ELR (cell line): ENCODE measurements at regions not wholly inside any gene's neighbourhood (a gene's known extent, or its start where the extent isn't known, plus 50 kb on each side); places are given as distances from the start of the nearest gene placed in this dataset.

ENCODE experiments used
- DNase-seq: peaks from one replicate; pipeline ENCODE4 v3.0.0-alpha.2; 2015; ENCODE audit warnings: low read depth

DNA sequence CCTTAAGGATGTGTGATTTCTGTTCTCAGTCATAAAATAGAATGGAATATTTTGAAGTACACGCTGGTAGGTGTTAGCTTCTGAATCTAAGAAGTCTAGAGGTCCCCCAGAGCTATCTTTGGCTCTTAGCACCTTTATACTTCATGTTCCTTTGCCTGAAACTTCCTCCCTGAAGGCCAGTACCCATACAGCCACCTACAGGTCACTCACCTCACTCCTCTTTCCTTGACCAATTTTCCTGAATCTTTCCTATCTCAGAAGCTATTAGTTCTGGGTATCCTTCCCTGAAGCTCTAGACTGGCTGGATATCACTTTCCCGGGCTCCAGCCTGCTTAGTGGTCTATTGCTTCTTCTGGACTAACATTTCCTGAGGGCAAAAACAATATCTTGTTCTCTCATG is 93.4 kb upstream of the EDNRB start:
- no peak for DNase-seq

- DNase-seq: no peak
Measured at GRCh38 chr13:78004821-78005220, 86.2 kb upstream of the EDNRB start.

DNA sequence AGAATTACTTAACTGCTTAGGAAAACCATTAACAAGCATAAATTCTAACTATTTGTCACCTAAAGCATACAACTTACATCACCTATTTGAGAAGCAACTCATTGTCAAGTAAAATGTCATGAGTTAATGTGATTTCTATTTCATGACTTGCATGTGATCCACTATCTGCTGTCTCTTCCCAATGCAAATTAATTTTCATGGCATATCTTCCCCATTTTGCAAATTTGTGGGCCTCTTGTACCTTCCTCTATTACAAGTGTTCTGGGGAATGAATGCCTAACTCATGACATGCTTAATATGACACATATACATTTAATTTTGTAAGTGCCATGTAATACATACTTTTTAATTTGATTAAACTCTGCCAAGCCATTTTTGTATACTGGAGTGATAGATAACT is 81.1 kb upstream of the EDNRB start:
- DNase-seq: no peak

- DNase-seq: no peak
Measured at GRCh38 chr13:77994166-77994565, 75.5 kb upstream of the EDNRB start.

DNA sequence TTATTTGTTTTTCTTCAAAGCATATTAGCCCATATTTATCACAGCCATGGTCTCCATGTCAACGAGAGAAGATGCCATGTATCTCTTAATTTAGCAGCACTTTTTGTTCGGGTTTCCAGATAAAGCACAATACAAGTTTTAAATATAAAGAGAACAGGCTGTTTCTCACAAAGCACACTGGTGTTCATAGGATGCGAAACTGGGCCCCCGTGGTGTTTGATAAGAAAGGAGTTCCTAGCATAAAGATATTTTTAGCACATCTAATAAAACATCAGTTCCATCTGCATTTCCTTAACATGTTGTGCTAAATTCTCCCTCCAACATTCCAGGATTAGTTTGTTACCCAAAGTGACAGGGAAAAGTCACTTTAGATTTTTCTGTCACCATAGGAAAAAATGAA is 72.4 kb upstream of the EDNRB start:
- no peak for DNase-seq

DNA sequence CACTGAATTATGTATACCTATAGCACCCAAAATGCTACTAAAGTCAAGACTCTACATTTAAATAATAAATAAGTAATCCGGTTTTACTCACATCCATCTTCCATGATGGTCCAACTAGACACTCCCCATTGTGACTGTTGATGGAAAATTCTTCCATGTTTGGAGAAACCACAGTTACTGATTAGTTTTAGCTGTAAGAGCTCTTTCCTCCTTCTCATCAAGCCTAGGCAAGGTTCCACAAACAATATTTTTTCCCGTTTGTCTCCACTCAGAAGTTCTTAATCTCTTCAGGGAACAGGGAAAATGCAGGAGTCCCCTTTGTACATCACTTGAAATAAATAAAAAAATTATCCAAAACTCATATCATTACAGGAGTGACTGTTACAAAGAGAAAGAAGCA is 70.7 kb upstream of the EDNRB start:
- no peak for DNase-seq

DNA sequence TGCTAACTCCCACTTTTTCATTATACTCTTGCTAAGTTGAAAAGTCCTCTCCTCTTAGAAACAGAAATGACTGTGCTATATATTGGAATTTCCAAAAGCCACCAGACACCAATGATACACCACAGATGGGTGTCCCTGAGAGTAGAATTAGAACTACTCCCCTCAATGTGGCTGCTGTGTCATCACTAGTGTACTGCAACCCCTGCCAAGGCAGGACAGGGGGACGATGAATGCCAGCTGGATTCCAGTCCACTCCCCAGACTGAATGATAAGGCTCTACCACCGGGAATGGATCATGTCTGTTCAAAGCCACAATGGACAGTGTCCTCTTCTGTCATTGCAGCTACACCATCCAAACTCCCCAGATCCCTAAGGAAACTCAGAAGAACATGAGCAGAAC is 69.7 kb upstream of the EDNRB start:
- DNase-seq: no peak

GRCh38 chr13:77986713-77987112 is 68.1 kb upstream of the EDNRB start:
- no peak for DNase-seq

- no peak for DNase-seq
Measured at GRCh38 chr13:77985866-77986636, 67.4 kb upstream of the EDNRB start.

- peak; percentile 53 for DNase-seq
Measured at GRCh38 chr13:77981281-77981881, 62.8 kb upstream of the EDNRB start.

DNA sequence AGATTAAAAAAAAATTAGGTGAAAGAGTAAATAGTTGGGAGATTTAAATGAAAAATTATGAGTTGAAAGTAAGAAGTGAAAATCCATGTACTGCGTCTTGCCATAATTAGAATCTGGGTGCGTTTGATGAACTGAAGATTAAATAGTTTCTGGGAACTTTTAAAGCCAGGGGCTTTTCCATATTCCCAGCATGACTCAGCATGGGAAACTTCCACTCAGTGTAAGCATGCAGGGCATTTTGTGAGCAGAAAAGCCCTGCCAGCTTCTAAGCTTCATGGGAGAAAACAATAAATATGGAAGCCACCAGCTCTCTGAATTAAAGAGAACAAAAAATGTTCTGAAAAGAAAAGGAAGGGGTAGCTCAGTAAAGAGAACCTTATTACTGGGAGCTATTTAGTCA is 62.0 kb upstream of the EDNRB start:
- DNase-seq: peak; percentile 82

GRCh38 chr13:77979721-77980385 is 61.2 kb upstream of the EDNRB start:
- peak; percentile 4 for DNase-seq

DNA sequence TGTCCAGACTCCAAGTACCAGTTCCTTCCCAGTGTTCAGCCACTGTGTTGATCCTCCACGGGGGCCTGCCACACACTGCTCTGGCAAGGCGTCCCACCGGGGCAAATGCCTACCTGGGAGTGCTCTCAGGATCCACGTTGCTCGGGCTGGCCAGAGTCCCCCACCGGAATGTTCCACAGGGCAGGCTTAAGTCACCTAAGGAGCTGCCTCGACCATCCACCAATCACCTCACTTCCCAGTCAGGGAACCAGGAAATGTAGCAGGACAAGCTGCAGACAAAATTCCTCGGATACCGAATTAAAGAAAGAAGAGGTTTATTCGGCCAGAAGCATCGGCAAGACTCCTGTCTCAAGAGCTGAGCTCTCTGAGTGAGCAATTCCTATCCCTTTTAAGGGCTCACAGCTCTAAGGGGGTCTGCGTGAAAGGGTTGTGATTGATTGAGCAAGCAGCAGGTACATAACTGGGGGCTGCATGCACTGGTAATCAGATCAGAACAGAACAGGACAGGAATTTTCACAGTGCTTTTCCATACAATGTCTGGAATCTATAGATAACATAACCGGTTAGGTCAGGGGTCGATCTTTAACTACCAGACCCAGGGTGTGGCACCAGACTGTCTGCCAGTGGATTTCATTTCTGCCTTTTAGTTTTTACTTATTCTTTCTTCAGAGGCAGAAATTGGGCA is 56.9 kb upstream of the EDNRB start:
- DNase-seq: no peak

DNA sequence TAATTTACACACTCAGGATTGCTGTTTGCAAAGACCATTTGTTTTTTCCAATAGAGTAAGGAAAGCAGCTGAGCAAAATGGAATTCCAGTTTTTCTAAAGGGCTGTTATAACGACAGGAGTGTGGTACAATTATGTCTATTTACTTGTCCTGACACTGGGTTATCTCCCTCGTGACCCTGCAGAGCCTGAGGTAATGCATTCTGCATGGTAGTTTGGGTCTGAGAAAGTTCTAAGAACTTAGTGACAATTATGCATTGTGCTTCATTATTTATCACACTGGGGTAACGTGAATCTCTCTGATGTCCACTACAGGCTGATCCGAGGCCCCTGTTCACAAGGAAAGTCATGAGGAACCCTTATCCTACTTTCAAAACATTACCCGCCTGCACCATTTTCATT is 50.7 kb upstream of the EDNRB start:
- no peak for DNase-seq
